HG02870 (cell line): ENCODE measurements at regions not wholly inside any gene's neighbourhood (a gene's known extent, or its start where the extent isn't known, plus 50 kb on each side); places are given as distances from the start of the nearest gene placed in this dataset.
A peak's percentile ranks its signal among the peaks of the same experiment; 100 is the strongest.
"Not testable (repeated sequence)": the region's sequence is repeated elsewhere in the genome, so short reads cannot be mapped to it uniquely, and the experiment has no call there.

Source experiments
- ATAC-seq: cut with Tn5 transposase; IDR thresholded peaks from one replicate; pipeline ENCODE4 v1.9.1; 2021; ENCODE audit warnings: mild to moderate bottlenecking, moderate library complexity; ENCODE audit not compliant: unreplicated experiment

DNA sequence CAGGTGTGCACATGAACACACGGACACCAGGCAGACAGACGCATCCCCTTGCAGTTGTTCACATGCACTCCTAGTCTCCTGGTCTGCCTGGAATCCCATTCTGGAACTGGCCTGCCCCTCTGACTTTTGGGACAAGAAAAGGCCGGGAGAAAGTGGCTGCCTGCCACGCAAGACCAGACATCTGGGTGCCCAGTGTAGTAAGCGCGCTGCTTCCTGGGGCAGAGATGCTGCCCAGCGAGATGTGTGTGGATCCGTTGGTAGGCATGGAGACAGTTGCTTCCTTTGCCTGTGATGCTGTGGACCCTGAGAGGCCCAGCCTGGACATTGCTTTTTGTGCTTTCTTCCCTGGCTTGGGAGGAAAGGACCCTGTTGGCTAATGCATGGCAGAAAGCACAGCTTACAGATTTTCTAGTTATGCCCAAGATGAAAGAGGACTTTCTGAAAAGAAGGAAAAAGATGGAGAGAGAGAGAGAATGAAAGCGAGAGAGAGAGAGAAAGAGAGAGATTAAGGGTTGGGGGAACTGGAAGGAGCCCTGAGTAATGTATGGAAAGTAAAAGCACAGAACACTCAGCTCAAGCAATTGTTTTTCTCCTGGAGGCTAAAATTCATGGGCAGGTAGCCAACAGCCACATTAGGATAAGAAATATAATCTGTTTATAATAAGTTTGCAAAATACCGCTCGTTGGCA, 235.3 kb downstream of the BCL2L11 start:
- ATAC-seq, result not testable (repeated sequence)

DNA sequence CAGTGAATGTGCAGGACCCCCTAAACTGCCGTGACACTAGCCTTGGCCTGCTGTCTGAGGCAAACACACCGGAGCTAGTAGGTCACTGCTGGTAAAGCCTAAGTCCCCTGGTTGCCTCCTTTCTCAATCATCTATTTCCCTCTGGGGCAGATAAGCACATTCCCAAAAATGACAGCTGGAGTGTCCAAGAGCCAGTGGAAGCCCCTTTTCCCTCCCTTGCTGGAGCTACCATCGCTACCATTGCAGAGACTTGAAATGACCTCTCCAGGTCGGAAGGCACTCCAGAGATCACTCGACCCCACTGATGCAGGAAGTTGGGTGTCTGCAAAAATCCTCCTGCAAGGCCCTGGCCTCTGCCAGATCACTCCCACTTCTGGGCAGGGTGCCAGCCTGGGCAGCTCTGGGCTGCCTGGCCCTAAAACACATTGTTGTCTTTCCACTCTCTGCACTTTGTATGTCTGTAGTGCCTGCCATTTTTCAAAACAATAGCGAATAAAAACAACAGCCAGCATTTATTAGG, 235.9 kb downstream of the BCL2L11 start:
- not testable (repeated sequence) for ATAC-seq

- not testable (repeated sequence) for ATAC-seq
Measured at GRCh38 chr2:111365986-111366640, 245.4 kb downstream of the BCL2L11 start.

DNA sequence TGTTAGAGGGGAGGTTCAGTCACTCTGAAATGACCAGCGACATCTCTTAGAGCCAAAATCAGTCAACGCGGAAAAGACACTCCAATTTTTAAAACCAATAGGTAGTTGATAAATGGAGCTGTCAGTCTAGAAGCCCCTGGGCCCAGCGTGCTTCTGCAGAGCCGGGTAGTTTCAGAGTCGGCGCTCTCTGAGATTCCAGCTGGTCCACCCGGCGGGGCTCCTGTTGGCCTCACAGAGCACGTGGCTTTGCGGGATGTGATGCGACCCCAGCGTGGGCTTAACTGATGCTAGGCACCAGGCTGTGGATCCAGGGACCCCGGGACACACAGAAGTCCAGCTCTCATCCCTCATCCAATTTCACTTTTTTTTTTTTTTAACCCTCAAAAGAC, 245.9 kb downstream of the BCL2L11 start:
- not testable (repeated sequence) for ATAC-seq

GRCh38 chr2:111367080-111367479, 246.4 kb downstream of the BCL2L11 start:
- not testable (repeated sequence) for ATAC-seq

DNA sequence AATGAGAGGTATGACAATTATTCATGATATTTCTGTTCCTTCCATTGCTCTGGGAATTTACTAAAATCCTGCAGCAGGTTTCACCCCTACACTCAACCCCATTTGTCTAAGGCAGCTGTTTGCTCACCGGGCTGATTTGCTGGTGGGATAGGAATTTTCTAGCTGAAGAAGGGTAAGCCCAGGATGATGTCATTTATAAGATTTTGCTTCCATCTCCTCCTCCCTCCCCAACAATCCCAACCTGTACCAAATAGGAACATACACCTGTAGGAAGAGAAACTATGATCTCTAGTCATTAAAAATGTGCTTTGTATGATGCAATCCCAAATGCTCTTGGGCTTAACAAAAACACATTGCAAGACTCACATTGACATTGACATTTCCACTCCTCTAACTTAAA, 247.2 kb downstream of the BCL2L11 start:
- ATAC-seq, result not testable (repeated sequence)

GRCh38 chr2:111368288-111368687, 247.6 kb downstream of the BCL2L11 start:
- ATAC-seq, result not testable (repeated sequence)

- ATAC-seq, result peak; percentile 47
Measured at GRCh38 chr2:111373060-111373459, 252.3 kb downstream of the BCL2L11 start.

- ATAC-seq, result not testable (repeated sequence)
Measured at GRCh38 chr2:111373989-111374388, 253.3 kb downstream of the BCL2L11 start.

GRCh38 chr2:111374734-111375133, 254.0 kb downstream of the BCL2L11 start:
- not testable (repeated sequence) for ATAC-seq

GRCh38 chr2:111375320-111375883, 254.7 kb downstream of the BCL2L11 start:
- not testable (repeated sequence) for ATAC-seq

DNA sequence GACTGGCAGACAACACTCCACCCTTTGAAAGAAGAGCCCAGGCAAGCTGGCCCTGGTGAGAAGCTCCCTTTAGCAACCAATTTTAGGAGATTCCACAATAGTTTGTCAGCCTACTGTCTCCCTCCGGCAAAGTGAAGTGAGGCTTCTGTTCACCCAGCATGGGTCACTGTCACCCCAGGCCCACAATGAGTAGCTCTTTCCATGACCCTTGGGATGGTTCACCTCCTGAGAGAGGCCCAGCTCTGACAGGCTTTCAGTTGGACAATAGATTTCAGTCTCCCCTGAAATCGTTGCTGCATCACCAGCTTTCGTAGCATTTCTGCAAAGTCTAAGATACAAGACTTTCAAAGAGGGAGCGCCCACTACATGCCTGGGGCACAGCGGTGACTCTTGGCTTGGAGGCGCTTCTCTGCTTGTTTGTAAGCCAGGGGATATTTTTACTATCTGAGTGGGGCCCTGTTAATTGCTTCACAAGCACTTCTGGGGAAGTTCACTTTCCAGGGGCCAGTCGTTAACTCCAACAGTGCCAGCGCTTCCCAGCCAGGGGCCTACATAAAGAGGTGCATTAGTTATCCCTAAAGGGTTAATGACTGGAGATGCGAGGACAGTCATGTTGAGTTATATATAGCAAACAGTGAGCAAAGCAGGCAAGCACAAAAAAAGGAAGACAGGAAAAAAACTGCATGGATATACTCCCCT, 255.7 kb downstream of the BCL2L11 start:
- not testable (repeated sequence) for ATAC-seq

DNA sequence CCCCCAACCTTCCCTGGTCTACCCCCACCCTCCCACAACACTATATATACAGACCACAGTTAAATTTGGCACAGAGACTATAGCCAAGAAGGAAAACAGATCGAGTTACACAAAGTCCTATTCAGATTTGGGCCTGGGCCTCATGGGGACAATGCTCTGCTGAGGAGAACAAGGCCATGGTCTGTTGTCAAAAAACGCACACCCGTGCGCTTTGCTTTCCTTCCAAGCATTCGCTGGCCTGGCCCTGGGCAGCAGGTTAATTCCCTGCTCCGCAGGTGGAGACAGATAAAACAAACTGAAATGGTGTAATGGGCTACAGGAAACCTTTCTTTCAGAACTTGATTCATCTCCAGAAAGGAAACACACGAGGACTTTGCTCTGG, 256.2 kb downstream of the BCL2L11 start:
- ATAC-seq, result not testable (repeated sequence)

DNA sequence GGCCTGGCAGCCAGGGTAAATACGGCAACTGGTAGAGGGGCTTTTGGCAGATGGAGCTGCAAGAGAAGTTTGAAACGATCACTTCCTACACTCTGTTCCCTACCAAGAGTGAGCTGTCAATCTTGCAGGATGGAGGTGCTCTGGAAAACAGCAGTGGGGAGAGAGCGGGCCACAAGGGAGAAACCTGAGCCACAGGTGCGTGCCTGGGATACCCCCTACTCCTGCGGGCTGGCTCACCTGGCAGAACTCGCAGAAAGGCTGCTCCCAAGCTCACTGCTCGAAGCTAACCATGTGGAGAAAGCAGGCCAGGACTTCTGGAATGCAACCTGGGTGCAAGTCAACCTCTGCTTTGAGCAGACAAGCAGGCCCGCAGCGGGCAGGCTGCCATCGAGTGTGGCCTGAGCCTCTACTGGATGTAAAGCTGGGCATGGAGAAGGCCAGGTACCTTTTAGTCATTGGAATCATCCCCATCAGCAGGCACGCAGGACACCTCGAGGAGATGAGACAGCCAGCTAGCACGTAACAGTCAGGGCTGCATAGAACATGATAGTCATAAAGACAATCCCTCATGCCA, 256.8 kb downstream of the BCL2L11 start:
- ATAC-seq, result not testable (repeated sequence)

- not testable (repeated sequence) for ATAC-seq
Measured at GRCh38 chr2:111378348-111378747, 257.6 kb downstream of the BCL2L11 start.

- not testable (repeated sequence) for ATAC-seq
Measured at GRCh38 chr2:111380733-111381439, 260.2 kb downstream of the BCL2L11 start.

- ATAC-seq, result not testable (repeated sequence)
Measured at GRCh38 chr2:111381530-111382306, 261.0 kb downstream of the BCL2L11 start.

DNA sequence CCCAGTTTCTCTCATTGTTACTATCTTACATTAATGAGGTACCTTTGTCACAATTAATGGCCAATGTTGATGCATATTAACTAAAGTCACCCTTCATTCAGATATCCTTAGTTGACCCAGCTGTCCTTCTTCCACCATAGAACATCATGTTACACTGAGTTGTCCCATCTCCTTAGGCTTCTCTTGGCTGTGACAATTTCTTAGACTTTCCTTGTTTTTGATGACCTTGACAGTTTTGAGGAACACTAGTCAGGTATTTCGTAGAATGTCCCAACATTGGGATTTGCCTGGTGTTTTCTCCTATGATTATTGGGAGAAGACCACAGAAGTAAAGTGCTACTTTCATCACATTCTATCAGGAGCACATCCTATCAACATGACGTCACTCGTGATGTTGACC, 261.8 kb downstream of the BCL2L11 start:
- ATAC-seq, result not testable (repeated sequence)

GRCh38 chr2:111383311-111383710, 262.6 kb downstream of the BCL2L11 start:
- ATAC-seq, result not testable (repeated sequence)
